22Rv1 (cell line): ENCODE measurements at regions not wholly inside any gene's neighbourhood (a gene's known extent, or its start where the extent isn't known, plus 50 kb on each side); places are given as distances from the start of the nearest gene placed in this dataset.

ENCODE experiments used
- ZFX ChIP-seq: fragments of 450-650 bp; IDR thresholded peaks from 2 replicates; pipeline ENCODE4 v1.6.1; 2017; ENCODE audit warnings: antibody characterized with exemption, borderline replicate concordance
- TF ChIP-seq, protein P1 (sequence below): fragments of 450-650 bp; IDR thresholded peaks from 2 replicates; pipeline ENCODE4 v1.5.1; 2017; ENCODE audit warnings: mild to moderate bottlenecking

DNA sequence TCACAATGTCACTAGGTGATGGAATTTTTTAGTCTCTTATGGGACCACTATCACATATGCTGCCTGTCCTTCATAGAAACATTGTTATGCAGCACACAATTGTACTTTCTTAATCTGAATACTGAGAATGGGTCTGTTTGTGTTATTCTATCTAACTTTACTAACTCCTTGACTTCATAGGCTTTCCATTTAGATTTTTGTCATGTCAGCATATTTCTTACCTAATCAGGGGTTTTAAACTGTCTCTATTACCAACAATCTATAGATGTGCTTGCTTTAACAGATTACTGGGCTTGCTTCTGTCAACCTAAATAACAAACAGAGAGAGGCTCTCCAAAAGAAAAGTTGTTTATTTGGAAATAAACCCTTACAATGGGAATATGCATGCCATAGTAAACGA, 289.6 kb upstream of the ZNF804A start:
- TF ChIP-seq, protein P1, sequence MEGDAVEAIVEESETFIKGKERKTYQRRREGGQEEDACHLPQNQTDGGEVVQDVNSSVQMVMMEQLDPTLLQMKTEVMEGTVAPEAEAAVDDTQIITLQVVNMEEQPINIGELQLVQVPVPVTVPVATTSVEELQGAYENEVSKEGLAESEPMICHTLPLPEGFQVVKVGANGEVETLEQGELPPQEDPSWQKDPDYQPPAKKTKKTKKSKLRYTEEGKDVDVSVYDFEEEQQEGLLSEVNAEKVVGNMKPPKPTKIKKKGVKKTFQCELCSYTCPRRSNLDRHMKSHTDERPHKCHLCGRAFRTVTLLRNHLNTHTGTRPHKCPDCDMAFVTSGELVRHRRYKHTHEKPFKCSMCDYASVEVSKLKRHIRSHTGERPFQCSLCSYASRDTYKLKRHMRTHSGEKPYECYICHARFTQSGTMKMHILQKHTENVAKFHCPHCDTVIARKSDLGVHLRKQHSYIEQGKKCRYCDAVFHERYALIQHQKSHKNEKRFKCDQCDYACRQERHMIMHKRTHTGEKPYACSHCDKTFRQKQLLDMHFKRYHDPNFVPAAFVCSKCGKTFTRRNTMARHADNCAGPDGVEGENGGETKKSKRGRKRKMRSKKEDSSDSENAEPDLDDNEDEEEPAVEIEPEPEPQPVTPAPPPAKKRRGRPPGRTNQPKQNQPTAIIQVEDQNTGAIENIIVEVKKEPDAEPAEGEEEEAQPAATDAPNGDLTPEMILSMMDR = no peak
- no peak for TF ChIP-seq ZFX
